Right lobe of liver (tissue), 4 donors: ENCODE measurements at regions not wholly inside any gene's neighbourhood (a gene's known extent, or its start where the extent isn't known, plus 50 kb on each side); places are given as distances from the start of the nearest gene placed in this dataset.

Experiments
- POLR2A ChIP-seq: fragments of 450-650 bp; IDR thresholded peaks from one replicate; pipeline ENCODE4 v1.6.1; 2017; ENCODE audit warnings: antibody characterized with exemption, mild to moderate bottlenecking
- TF ChIP-seq, protein P1 (sequence below), 4 donors: fragments of 200-600 bp in 3 of 4; fragments of 450-650 bp in 1 of 4; IDR thresholded peaks; one replicate each; pipeline versions ENCODE4 v1.5.1 to v1.8.0; 2016 to 2022; ENCODE audit warnings: antibody characterized with exemption in 4 of 4, mild to moderate bottlenecking in 2 of 4
- donor health status: DM: no; HTN: no; CAD: no.
- donor health status: DM: no; HTN: no; CAD: no.
- donor health status: DM: no; HTN: yes; CAD: no.

DNA sequence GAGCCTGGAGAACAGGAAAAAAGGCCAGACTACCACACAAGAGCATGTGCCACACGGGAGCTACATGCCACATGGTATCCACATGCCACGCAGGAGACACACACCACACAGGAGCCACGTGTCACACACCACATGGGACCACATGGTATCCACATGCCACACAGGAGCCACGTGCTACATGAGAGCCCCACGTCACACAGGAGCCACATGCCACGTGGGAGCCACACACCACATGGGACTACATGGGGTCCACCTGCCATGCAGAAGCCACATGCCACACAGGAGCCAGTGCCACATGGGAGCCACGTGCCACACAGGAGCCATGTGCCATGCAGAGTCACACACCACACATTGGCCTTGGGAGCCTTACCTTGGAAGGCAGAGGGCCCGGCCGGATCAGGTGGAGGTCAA is 244.4 kb upstream of the PPP2R2D start:
- no peak for TF ChIP-seq POLR2A
- TF ChIP-seq, protein P1, sequence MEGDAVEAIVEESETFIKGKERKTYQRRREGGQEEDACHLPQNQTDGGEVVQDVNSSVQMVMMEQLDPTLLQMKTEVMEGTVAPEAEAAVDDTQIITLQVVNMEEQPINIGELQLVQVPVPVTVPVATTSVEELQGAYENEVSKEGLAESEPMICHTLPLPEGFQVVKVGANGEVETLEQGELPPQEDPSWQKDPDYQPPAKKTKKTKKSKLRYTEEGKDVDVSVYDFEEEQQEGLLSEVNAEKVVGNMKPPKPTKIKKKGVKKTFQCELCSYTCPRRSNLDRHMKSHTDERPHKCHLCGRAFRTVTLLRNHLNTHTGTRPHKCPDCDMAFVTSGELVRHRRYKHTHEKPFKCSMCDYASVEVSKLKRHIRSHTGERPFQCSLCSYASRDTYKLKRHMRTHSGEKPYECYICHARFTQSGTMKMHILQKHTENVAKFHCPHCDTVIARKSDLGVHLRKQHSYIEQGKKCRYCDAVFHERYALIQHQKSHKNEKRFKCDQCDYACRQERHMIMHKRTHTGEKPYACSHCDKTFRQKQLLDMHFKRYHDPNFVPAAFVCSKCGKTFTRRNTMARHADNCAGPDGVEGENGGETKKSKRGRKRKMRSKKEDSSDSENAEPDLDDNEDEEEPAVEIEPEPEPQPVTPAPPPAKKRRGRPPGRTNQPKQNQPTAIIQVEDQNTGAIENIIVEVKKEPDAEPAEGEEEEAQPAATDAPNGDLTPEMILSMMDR (IDR thresholded peaks at IDR 0.05): no peak
